H9 (cell line): ENCODE measurements at regions not wholly inside any gene's neighbourhood (a gene's known extent, or its start where the extent isn't known, plus 50 kb on each side); places are given as distances from the start of the nearest gene placed in this dataset.

Experiments used
- DNase-seq: peaks from one replicate; pipeline ENCODE4 v3.0.0-alpha.2; 2017
- H2AFZ ChIP-seq: one replicate; pipeline ENCODE4 v1.6.1; 2013; ENCODE audit warnings: mild to moderate bottlenecking, low read length, control low read depth, moderate library complexity
- H2AK5ac ChIP-seq: 2 replicates; pipeline ENCODE4 v1.6.1; 2013; ENCODE audit warnings: low read length, control low read depth, mixed read lengths; ENCODE audit not compliant: insufficient read length
- H2BK120ac ChIP-seq: one replicate; pipeline ENCODE4 v1.6.1; 2013; ENCODE audit warnings: low read depth, mild to moderate bottlenecking, low read length, control low read depth, inconsistent platforms; ENCODE audit not compliant: poor library complexity, severe bottlenecking
- H2BK12ac ChIP-seq: 2 replicates; pipeline ENCODE4 v1.6.1; 2013; ENCODE audit warnings: low read length, control low read depth, mixed read lengths, low read depth; ENCODE audit not compliant: insufficient read length
- H2BK15ac ChIP-seq: 2 replicates; pipeline ENCODE4 v1.6.1; 2013; ENCODE audit warnings: low read depth, low read length, control low read depth
- H2BK20ac ChIP-seq: one replicate; pipeline ENCODE4 v1.6.1; 2013; ENCODE audit warnings: low read depth, mild to moderate bottlenecking, low read length, control low read depth, inconsistent platforms; ENCODE audit not compliant: poor library complexity, severe bottlenecking
- H2BK5ac ChIP-seq: 2 replicates; pipeline ENCODE4 v1.6.1; 2013; ENCODE audit warnings: low read length, control low read depth, mixed read lengths; ENCODE audit not compliant: insufficient read length
- H3K14ac ChIP-seq: 2 replicates; pipeline ENCODE4 v1.6.1; 2013; ENCODE audit warnings: low read length, control low read depth; ENCODE audit not compliant: insufficient read depth
- H3K18ac ChIP-seq: 2 replicates; pipeline ENCODE4 v1.6.1; 2013; ENCODE audit warnings: low read depth, mild to moderate bottlenecking, mixed read lengths, low read length, control low read depth; ENCODE audit not compliant: insufficient read length
- H3K23ac ChIP-seq: 2 replicates; pipeline ENCODE4 v1.6.1; 2013; ENCODE audit warnings: low read length, control low read depth, mixed read lengths, low read depth; ENCODE audit not compliant: insufficient read length
- H3K23me2 ChIP-seq: 2 replicates; pipeline ENCODE4 v1.6.1; 2013; ENCODE audit warnings: low read depth, mild to moderate bottlenecking, mixed read lengths, low read length, control low read depth; ENCODE audit not compliant: insufficient read length, poor library complexity, severe bottlenecking
- H3K27ac ChIP-seq: 2 replicates; pipeline ENCODE4 v1.5.1; 2013; ENCODE audit warnings: low read length, control low read depth, mixed read lengths, low read depth; ENCODE audit not compliant: insufficient read length
- H3K27me3 ChIP-seq: 2 replicates; pipeline ENCODE4 v1.6.1; 2013; ENCODE audit warnings: low read length, control low read depth, inconsistent platforms; ENCODE audit not compliant: insufficient read depth
- H3K4ac ChIP-seq: 2 replicates; pipeline ENCODE4 v1.6.1; 2013; ENCODE audit warnings: low read depth, mild to moderate bottlenecking, control low read depth, inconsistent platforms, low read length, moderate library complexity
- H3K4me1 ChIP-seq: 2 replicates; pipeline ENCODE4 v1.6.1; 2013; ENCODE audit warnings: low read length, control low read depth, inconsistent platforms; ENCODE audit not compliant: insufficient read depth
- H3K4me2 ChIP-seq: 2 replicates; pipeline ENCODE4 v1.6.1; 2013; ENCODE audit warnings: low read length, control low read depth, mixed read lengths; ENCODE audit not compliant: insufficient read length, insufficient read depth
- H3K56ac ChIP-seq: 2 replicates; pipeline ENCODE4 v1.6.1; 2013; ENCODE audit warnings: low read depth, mild to moderate bottlenecking, mixed read lengths, low read length, control low read depth; ENCODE audit not compliant: insufficient read length
- H3K79me1 ChIP-seq: 2 replicates; pipeline ENCODE4 v1.6.1; 2013; ENCODE audit warnings: low read depth, mild to moderate bottlenecking, moderate library complexity, low read length, control low read depth, inconsistent platforms; ENCODE audit not compliant: insufficient read depth, poor library complexity, severe bottlenecking
- H3K79me2 ChIP-seq: 2 replicates; pipeline ENCODE4 v1.6.1; 2013; ENCODE audit warnings: low read length, control low read depth, inconsistent platforms; ENCODE audit not compliant: insufficient read depth
- H3K9ac ChIP-seq: 2 replicates; pipeline ENCODE4 v1.6.1; 2013; ENCODE audit warnings: low read length, control low read depth, mixed read lengths; ENCODE audit not compliant: insufficient read length; ENCODE audit errors: extremely low read depth
- H3K9me3 ChIP-seq: one replicate; pipeline ENCODE4 v1.6.1; 2013; ENCODE audit warnings: low read depth, low read length, inconsistent platforms; ENCODE audit not compliant: control insufficient read depth
- H3T11ph ChIP-seq: one replicate; pipeline ENCODE4 v1.6.1; 2013; ENCODE audit warnings: mild to moderate bottlenecking, low read length, control low read depth, inconsistent platforms
- H4K20me1 ChIP-seq: one replicate; pipeline ENCODE4 v1.6.1; 2013; ENCODE audit not compliant: control insufficient read depth, insufficient read length, insufficient read depth
- H4K5ac ChIP-seq: 2 replicates; pipeline ENCODE4 v1.6.1; 2013; ENCODE audit warnings: low read depth, mild to moderate bottlenecking, mixed read lengths, low read length, control low read depth; ENCODE audit not compliant: insufficient read length
- H4K8ac ChIP-seq: replicated peaks from 2 replicates; pipeline ENCODE4 v1.6.1; 2013; ENCODE audit warnings: low read length, control low read depth, mixed read lengths, low read depth; ENCODE audit not compliant: insufficient read length
- H4K91ac ChIP-seq: 2 replicates; pipeline ENCODE4 v1.6.1; 2013; ENCODE audit warnings: low read depth, mild to moderate bottlenecking, moderate library complexity, mixed read lengths, low read length, control low read depth; ENCODE audit not compliant: insufficient read length
- H3K27ac Mint-ChIP-seq, 3 experiments: 2 replicates in 2 of 3; 3 replicates in 1 of 3; pipeline ENCODE4 v1.8.0; 2020 to 2021; ENCODE audit warnings: mixed read lengths in 3 of 3, mild to moderate bottlenecking in 1 of 3, moderate library complexity in 1 of 3
- H3K27me3 Mint-ChIP-seq: 2 replicates; pipeline ENCODE4 v1.8.0; 2021; ENCODE audit warnings: low read depth, mild to moderate bottlenecking, moderate library complexity, mixed read lengths
- H3K36me3 Mint-ChIP-seq, 3 experiments: 2 replicates in 2 of 3; 3 replicates in 1 of 3; pipeline ENCODE4 v1.8.0; 2020 to 2021; ENCODE audit warnings: low read depth in 3 of 3, mixed read lengths in 3 of 3; ENCODE audit not compliant: insufficient read depth in 1 of 3
- H3K4me1 Mint-ChIP-seq, 2 experiments: 2 replicates each; pipeline ENCODE4 v1.8.0; 2020; ENCODE audit warnings: mixed read lengths in 2 of 2
- H3K4me3 Mint-ChIP-seq, 2 experiments: 2 replicates in 1 of 2; 3 replicates in 1 of 2; pipeline ENCODE4 v1.8.0; 2020 to 2021; ENCODE audit warnings: mild to moderate bottlenecking in 2 of 2, mixed read lengths in 2 of 2, moderate library complexity in 1 of 2
- H3K9me3 Mint-ChIP-seq, 2 experiments: 2 replicates in 1 of 2; 3 replicates in 1 of 2; pipeline ENCODE4 v1.8.0; 2020; ENCODE audit warnings: mild to moderate bottlenecking in 2 of 2, mixed read lengths in 2 of 2, moderate library complexity in 1 of 2
- CTCF ChIP-seq: fragments of 200-600 bp; sonication (generic); conservative IDR thresholded peaks from 3 replicates; pipeline ENCODE4 v1.8.0; 2021; ENCODE audit warnings: antibody characterized with exemption, mild to moderate bottlenecking
- WGBS: extraction: QIAGEN DNeasy Blood & Tissue Kit; methylation state at CpG from one replicate; pipeline ENCODE4 v1.1.7; 2013; ENCODE audit warnings: missing lambda C conversion rate, low lambda C conversion rate, mixed read lengths; ENCODE audit not compliant: insufficient read length; ENCODE audit errors: extremely low coverage; 5-methylcytosine and 5-hydroxymethylcytosine counted together

GRCh38 chr9:107425101-107426025 lies 64.2 kb downstream of the KLF4 start:
- Histone ChIP-seq H4K8ac (no peak overlapping the region), H3K9me3 (no peaks in the 10 kb centered on the region), H3K27me3 (no peaks in the 10 kb centered on the region), H2AFZ (peak overlapping the region; percentile 70), H3T11ph (no peak overlapping the region), H4K20me1 (no peaks in the 10 kb centered on the region), H3K23ac (no peak overlapping the region), H2BK12ac (no peak overlapping the region), H3K4me2 (no peak overlapping the region), H3K23me2 (no peaks in the 10 kb centered on the region), H3K4ac (no peak overlapping the region), H3K14ac (peak overlapping the region; percentile 3), H3K79me2 (no peaks in the 10 kb centered on the region), H3K56ac (no peak overlapping the region), H3K27ac (no peak overlapping the region), H3K79me1 (no peaks in the 10 kb centered on the region), H4K91ac (no peak overlapping the region), H2BK120ac (no peak overlapping the region), H4K5ac (no peak overlapping the region), H2BK20ac (no peak overlapping the region), H3K9ac (no peak overlapping the region), H3K4me1 (no peaks in the 10 kb centered on the region), H2AK5ac (no peak overlapping the region), H2BK15ac (no peak overlapping the region), H2BK5ac (no peak overlapping the region), H3K18ac (peak overlapping the region; percentile 85)
- no CpG with 5 or more reads among the region's 47 CpGs for WGBS
- H3K27ac Mint-ChIP-seq: peak overlapping the region in 2 of 3 experiments; percentile 59 to 81; a peak in 3 of 7 replicates
- peak; percentile 85 for DNase-seq
- TF ChIP-seq CTCF: peak; percentile 97
- H3K36me3 Mint-ChIP-seq: peaks cover 0 to 10% (median 1%) of the 10 kb centered on the region in 3 experiments; a peak in 4 of 7 replicates
- peaks cover 5 to 12% of the 10 kb centered on the region in 2 experiments; a peak in 3 of 4 replicates for H3K4me1 Mint-ChIP-seq
- H3K4me3 Mint-ChIP-seq: peak overlapping the region in 1 of 2 experiments; percentile 36; a peak in 2 of 5 replicates
- peaks cover 2 to 5% of the 10 kb centered on the region in 2 experiments; a peak in 2 of 5 replicates for H3K9me3 Mint-ChIP-seq
- H3K27me3 Mint-ChIP-seq: peaks cover 24% of the 10 kb centered on the region
